ENCODE measurements at regions not wholly inside any gene's neighbourhood (a gene's known extent, or its start where the extent isn't known, plus 50 kb on each side); places are given as distances from the start of the nearest gene placed in this dataset.

- DNase-seq: no peak
Measured at GRCh38 chr3:116849261-116849688, 139.7 kb downstream of the TUSC7 start.

- no peak for DNase-seq
Measured at GRCh38 chr3:116852803-116853202, 143.2 kb downstream of the TUSC7 start.

- DNase-seq: no peak
Measured at GRCh38 chr3:116863270-116863770, 153.7 kb downstream of the TUSC7 start.

- peak; percentile 72 for DNase-seq
Measured at GRCh38 chr3:116863822-116864589, 154.4 kb downstream of the TUSC7 start.

GRCh38 chr3:116864590-116864927 lies 155.0 kb downstream of the TUSC7 start:
- DNase-seq: no peak

GRCh38 chr3:116870379-116870778 lies 160.8 kb downstream of the TUSC7 start:
- peak; percentile 1 for DNase-seq

GRCh38 chr3:116871905-116872304 lies 162.3 kb downstream of the TUSC7 start:
- no peak for DNase-seq

- no peak for DNase-seq
Measured at GRCh38 chr3:116872688-116873087, 163.1 kb downstream of the TUSC7 start.

GRCh38 chr3:116873142-116873541 lies 163.6 kb downstream of the TUSC7 start:
- no peak for DNase-seq

- DNase-seq: no peak
Measured at GRCh38 chr3:116877968-116878367, 168.4 kb downstream of the TUSC7 start.

GRCh38 chr3:116886202-116886893 lies 176.8 kb downstream of the TUSC7 start:
- no peak for DNase-seq

GRCh38 chr3:116896116-116896515 lies 186.5 kb downstream of the TUSC7 start:
- no peak for DNase-seq

GRCh38 chr3:116897382-116897781 lies 187.8 kb downstream of the TUSC7 start:
- no peak for DNase-seq

- no peak for DNase-seq
Measured at GRCh38 chr3:116899253-116899652, 189.7 kb downstream of the TUSC7 start.

- DNase-seq: no peak
Measured at GRCh38 chr3:116905334-116905733, 195.8 kb downstream of the TUSC7 start.

GRCh38 chr3:116905794-116906193 lies 196.2 kb downstream of the TUSC7 start:
- no peak for DNase-seq

GRCh38 chr3:116912116-116912515 lies 202.5 kb downstream of the TUSC7 start:
- DNase-seq: no peak

- DNase-seq: no peak
Measured at GRCh38 chr3:116914004-116914403, 204.4 kb downstream of the TUSC7 start.

GRCh38 chr3:116916836-116917235 lies 207.3 kb downstream of the TUSC7 start:
- DNase-seq: no peak

- DNase-seq: no peak
Measured at GRCh38 chr3:116920826-116921610, 211.4 kb downstream of the TUSC7 start.

GRCh38 chr3:116927918-116928317 lies 218.3 kb downstream of the TUSC7 start:
- DNase-seq: no peak

- no peak for DNase-seq
Measured at GRCh38 chr3:116929505-116930222, 220.1 kb downstream of the TUSC7 start.

- DNase-seq: no peak
Measured at GRCh38 chr3:116930786-116931185, 221.2 kb downstream of the TUSC7 start.
